Heart right ventricle (tissue), 16 donors: ENCODE measurements at regions not wholly inside any gene's neighbourhood (a gene's known extent, or its start where the extent isn't known, plus 50 kb on each side); places are given as distances from the start of the nearest gene placed in this dataset.

Experiments used
- ATAC-seq, 8 donors: fragments of 200-7000 bp; cut with Tn5 transposase; one replicate each; pipeline ENCODE4 v1.9.1; 2020; ENCODE audit warnings: mild to moderate bottlenecking in 8 of 8, moderate library complexity in 8 of 8, moderate number of reproducible peaks in 1 of 8
- DNase-seq, 2 donors: peaks; one replicate each; pipeline ENCODE4 v3.0.0-alpha.2; 2020
- H3K27ac ChIP-seq, 10 donors: fragments of 200-600 bp; sonication (generic) in 2 of 10; one replicate each; pipeline versions ENCODE4 v1.5.0 to v1.8.0; 2020 to 2022; ENCODE audit warnings: mild to moderate bottlenecking in 3 of 10
- H3K27me3 ChIP-seq, 7 donors: fragments of 200-600 bp; one replicate each; pipeline ENCODE4 v1.8.0; 2021 to 2022; ENCODE audit warnings: mild to moderate bottlenecking in 2 of 7
- H3K36me3 ChIP-seq, 9 donors: fragments of 200-600 bp; sonication (generic) in 1 of 9; one replicate each; pipeline versions ENCODE4 v1.5.0 to v1.8.0; 2020 to 2022; ENCODE audit warnings: mild to moderate bottlenecking in 2 of 9
- H3K4me1 ChIP-seq, 9 donors: fragments of 200-600 bp; sonication (generic) in 1 of 9; one replicate each; pipeline versions ENCODE4 v1.5.0 to v1.8.0; 2020 to 2022; ENCODE audit warnings: mild to moderate bottlenecking in 4 of 9
- H3K4me3 ChIP-seq, 10 donors: fragments of 200-600 bp; sonication (generic) in 2 of 10; one replicate each; pipeline versions ENCODE4 v1.5.0 to v1.8.0; 2020 to 2022; ENCODE audit warnings: mild to moderate bottlenecking in 7 of 10, moderate library complexity in 2 of 10
- H3K9me3 ChIP-seq, 11 donors: fragments of 200-600 bp in 10 of 11; sonication (generic) in 2 of 11; one replicate each; pipeline versions ENCODE4 v1.5.0 to v1.8.0; 2013 to 2022; ENCODE audit warnings: mild to moderate bottlenecking in 2 of 11, control low read depth in 1 of 11, moderate library complexity in 1 of 11
- WGBS, 2 donors: extraction: QIAGEN DNeasy Blood & Tissue Kit; methylation state at CpG; one replicate each; pipeline ENCODE4 v1.1.7; 2013; ENCODE audit warnings: inconsistent platforms in 1 of 2; 5-methylcytosine and 5-hydroxymethylcytosine counted together
- intact Hi-C, 10 donors: fragments of 100-400 bp; cut with DNase I; formaldehyde crosslinking; loops; one replicate each; pipeline versions ENCODE4 v1.11.1 to v1.14.2; 2022
- TF ChIP-seq, protein P1 (sequence below), 9 donors: fragments of 200-600 bp; sonication (generic) in 2 of 9; IDR thresholded peaks; one replicate each; pipeline versions ENCODE4 v1.5.0 to v1.8.0; 2021 to 2022; ENCODE audit warnings: antibody characterized with exemption in 9 of 9, mild to moderate bottlenecking in 5 of 9, moderate library complexity in 1 of 9
- donor health status: Arrhythmogenic right ventricular cardiomyopathy.
- donor health status: ischemic (EF 13 %, LVEDD 7.1; RV severe dilation, severe dysfunction).
- donor health status: healthy with polysubstance abuse.
- donor health status: DM: no; HTN: yes; CAD: no.
- donor health status: DM: no; HTN: no; CAD: no.
- donor health status: ischemic (EF 25% LVEDD 6.9; RV normal size, moderate dysfunction).
- donor health status: ischemic (EF 25% LVEDD 5.7; RV mildly dilated, moderate dysfunction).
- donor health status: healthy.
- donor health status: DM: yes; HTN: yes; CAD: no.
- donor health status: Ischemic cardiomyopathy.
- donor health status: ischemic (EF 35%, LVEDD 5.7; RV mildly dilated, moderate dysfunction).
- donor health status: nonischemic (EF 11% LVEDD 7.7; RV severe dilation, severe dysfunction).
- donor health status: DM: yes; HTN: yes; CAD: no.
- donor health status: PGD.
- donor health status: ischemic (EF 29% LVEDD 5.4; RV normal size, mild dysfunction).
- donor health status: nonischemic (EF 23%, LVEDD 6.1; RV moderate dilation, normal function).

DNA sequence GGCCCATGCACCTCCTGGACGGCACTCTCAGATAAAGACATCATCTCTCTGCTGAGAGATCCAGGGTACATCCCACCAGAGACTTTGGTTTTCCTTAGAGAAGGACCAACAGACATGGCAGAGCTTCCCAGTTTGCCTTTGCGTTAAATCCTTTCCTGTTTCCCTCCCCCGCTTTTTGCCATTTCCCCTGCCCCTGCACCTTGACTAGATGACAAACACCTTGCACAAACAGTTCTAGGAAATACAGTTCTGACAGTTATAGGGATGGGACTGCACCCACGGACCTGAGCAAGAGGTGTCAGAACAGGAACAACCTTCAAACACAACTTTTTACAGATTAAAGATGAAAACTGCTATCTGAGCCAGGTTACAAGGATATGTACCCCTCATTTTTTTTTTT lies 288.9 kb downstream of the MSX2 start:
- Histone ChIP-seq H3K4me1 (no peaks in the 10 kb centered on the region), H3K36me3 (no peaks in the 10 kb centered on the region), H3K9me3 (peaks cover 0 to 11% (median 0%) of the 10 kb centered on the region in 11 donors), H3K27me3 (no peaks in the 10 kb centered on the region), H3K27ac (no peak overlapping the region), H3K4me3 (no peak overlapping the region)
- TF ChIP-seq, protein P1, sequence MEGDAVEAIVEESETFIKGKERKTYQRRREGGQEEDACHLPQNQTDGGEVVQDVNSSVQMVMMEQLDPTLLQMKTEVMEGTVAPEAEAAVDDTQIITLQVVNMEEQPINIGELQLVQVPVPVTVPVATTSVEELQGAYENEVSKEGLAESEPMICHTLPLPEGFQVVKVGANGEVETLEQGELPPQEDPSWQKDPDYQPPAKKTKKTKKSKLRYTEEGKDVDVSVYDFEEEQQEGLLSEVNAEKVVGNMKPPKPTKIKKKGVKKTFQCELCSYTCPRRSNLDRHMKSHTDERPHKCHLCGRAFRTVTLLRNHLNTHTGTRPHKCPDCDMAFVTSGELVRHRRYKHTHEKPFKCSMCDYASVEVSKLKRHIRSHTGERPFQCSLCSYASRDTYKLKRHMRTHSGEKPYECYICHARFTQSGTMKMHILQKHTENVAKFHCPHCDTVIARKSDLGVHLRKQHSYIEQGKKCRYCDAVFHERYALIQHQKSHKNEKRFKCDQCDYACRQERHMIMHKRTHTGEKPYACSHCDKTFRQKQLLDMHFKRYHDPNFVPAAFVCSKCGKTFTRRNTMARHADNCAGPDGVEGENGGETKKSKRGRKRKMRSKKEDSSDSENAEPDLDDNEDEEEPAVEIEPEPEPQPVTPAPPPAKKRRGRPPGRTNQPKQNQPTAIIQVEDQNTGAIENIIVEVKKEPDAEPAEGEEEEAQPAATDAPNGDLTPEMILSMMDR (IDR thresholded peaks at IDR 0.05), result no peak
- intact Hi-C loops, result no loop called here
- no peak for ATAC-seq
- 71% methylated on average over 4 of the region's 4 CpGs for WGBS, 2 donors
- DNase-seq, result no peak

DNA sequence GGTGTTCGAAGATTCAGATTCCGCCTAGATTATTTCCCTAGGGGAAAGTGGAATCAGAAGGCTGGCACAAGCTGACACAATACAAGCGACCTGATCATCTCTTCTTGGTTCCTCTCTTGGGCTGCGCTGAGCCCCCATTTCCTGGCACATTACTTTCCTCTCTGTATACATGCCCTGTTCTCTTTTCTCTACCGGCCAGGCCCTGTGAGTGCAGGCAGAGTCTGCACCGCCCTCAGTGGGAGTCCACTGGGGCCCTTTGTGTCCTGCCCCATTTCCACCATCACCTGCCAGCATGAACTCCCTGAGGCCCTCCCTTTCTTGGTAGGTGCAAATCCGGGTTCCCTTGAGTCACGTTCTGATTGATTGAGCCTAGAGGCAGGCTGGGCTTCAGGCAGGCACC lies 287.9 kb downstream of the MSX2 start:
- H3K4me3 ChIP-seq, result no peak overlapping the region
- no peaks in the 10 kb centered on the region for H3K36me3 ChIP-seq
- ATAC-seq, result no peak
- H3K27me3 ChIP-seq, result no peaks in the 10 kb centered on the region
- intact Hi-C loops, result no loop called here
- no peaks in the 10 kb centered on the region for H3K4me1 ChIP-seq
- TF ChIP-seq, protein P1 (IDR thresholded peaks at IDR 0.05), result no peak
- no peak overlapping the region for H3K27ac ChIP-seq
- 59 to 74% methylated on average over 8 of the region's 8 CpGs for WGBS, 2 donors
- no peak for DNase-seq
- H3K9me3 ChIP-seq, result peaks cover 0 to 11% (median 0%) of the 10 kb centered on the region in 11 donors

DNA sequence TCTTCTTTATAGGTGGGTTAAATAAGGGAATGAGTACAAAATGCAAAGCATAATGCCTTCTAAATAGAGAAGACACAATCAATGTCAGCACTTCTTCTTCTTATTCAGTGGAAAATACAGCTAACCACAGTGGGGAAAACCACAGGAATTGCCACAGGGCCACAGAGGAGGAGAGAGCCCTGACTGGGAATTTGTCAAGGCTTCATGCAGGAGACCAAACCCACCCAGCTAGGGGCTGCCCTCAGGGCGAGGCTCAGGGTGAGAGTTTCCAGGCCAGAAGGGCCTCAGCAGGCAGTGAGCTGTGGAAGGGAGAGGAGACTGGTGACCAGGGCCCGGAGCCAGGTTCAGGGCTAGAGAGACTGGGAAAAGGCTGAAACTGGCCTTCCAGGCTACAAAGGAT lies 279.1 kb downstream of the MSX2 start:
- Histone ChIP-seq H3K9me3 (peaks cover 0 to 11% (median 0%) of the 10 kb centered on the region in 11 donors), H3K36me3 (no peaks in the 10 kb centered on the region), H3K4me1 (no peaks in the 10 kb centered on the region), H3K27ac (no peak overlapping the region), H3K27me3 (peaks cover 0 to 27% (median 8%) of the 10 kb centered on the region in 7 donors), H3K4me3 (no peak overlapping the region)
- intact Hi-C loops, result no loop called here
- no peak for DNase-seq
- ATAC-seq, result no peak
- WGBS, 2 donors, result 64 to 76% methylated on average over 2 of the region's 2 CpGs
- TF ChIP-seq, protein P1 (IDR thresholded peaks at IDR 0.05), result no peak

DNA sequence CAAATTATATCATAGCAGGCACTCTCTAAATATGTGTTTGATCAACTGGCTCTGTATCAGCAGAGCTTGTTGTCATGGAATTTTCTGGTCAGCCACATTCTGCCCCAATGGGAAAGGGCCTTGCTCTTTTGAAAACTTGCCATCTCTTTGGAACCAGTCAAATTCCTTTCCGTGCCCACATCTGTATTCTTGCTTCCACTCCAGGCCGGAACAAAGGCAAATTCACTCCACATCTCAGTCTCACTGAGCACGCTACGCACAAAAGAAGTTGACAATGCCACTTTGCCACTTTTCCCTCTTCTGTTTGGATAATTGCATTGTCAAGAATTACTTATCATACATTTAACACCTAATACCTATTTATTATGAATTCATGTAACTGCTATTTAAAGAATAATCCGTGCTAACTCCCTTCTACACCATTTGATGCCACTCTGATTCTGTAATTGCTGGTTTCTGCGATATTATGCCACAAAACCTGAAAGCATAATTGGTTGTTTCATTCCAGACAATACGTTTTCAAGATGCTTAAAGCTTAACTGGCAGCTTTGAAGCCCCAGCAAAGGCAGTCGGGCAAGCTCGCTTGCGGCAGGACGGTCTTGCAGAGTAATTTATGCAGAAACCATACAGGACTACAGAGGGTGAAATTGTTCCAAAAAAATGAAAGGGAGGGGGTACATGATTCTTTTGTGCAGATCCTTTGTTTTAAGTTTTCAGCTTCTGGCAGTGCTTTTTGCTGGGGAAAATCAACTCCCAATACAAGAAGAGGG lies 277.7 kb downstream of the MSX2 start:
- DNase-seq (no peak), ATAC-seq (no peak)
- Histone ChIP-seq H3K9me3 (peaks cover 0 to 21% (median 0%) of the 10 kb centered on the region in 11 donors), H3K36me3 (no peaks in the 10 kb centered on the region), H3K4me1 (no peaks in the 10 kb centered on the region), H3K4me3 (no peak overlapping the region), H3K27ac (no peak overlapping the region), H3K27me3 (peaks cover 0 to 27% (median 13%) of the 10 kb centered on the region in 7 donors)
- TF ChIP-seq, protein P1 (IDR thresholded peaks at IDR 0.05), result no peak
- 71 to 76% methylated on average over 11 of the region's 11 CpGs for WGBS, 2 donors
- intact Hi-C loops, result no loop called here
